ENCODE measurements at regions not wholly inside any gene's neighbourhood (a gene's known extent, or its start where the extent isn't known, plus 50 kb on each side); places are given as distances from the start of the nearest gene placed in this dataset.

- Histone ChIP-seq H3K9me3 (ENCODE audit: severe bottlenecking) (no peaks in the 10 kb centered on the region), H3K4me3 (ENCODE audit: severe bottlenecking) (no peak overlapping the region), H3K27me3 (ENCODE audit: insufficient read depth, poor library complexity, severe bottlenecking) (no peaks in the 10 kb centered on the region), H3K27ac (ENCODE audit: poor library complexity, severe bottlenecking) (no peak overlapping the region), H3K4me1 (ENCODE audit: insufficient read depth, poor library complexity, severe bottlenecking) (no peaks in the 10 kb centered on the region), H3K36me3 (ENCODE audit: low read depth) (no peaks in the 10 kb centered on the region)
- ATAC-seq (ENCODE audit: low read depth) (no peak), DNase-seq (ENCODE audit: low spot score) (no peak)
- no peak for TF ChIP-seq CTCF (IDR thresholded peaks at IDR 0.05; ENCODE audit: poor library complexity, severe bottlenecking)
These were observed 391.5 kb downstream of the CD83 start for GRCh38 chr6:14509120-14509519.

- Histone ChIP-seq H3K27ac (ENCODE audit: poor library complexity, severe bottlenecking) (no peak overlapping the region), H3K4me3 (ENCODE audit: severe bottlenecking) (no peak overlapping the region), H3K4me1 (ENCODE audit: insufficient read depth, poor library complexity, severe bottlenecking) (no peaks in the 10 kb centered on the region), H3K36me3 (ENCODE audit: low read depth) (no peaks in the 10 kb centered on the region), H3K9me3 (ENCODE audit: severe bottlenecking) (no peaks in the 10 kb centered on the region), H3K27me3 (ENCODE audit: insufficient read depth, poor library complexity, severe bottlenecking) (no peaks in the 10 kb centered on the region)
- no peak for TF ChIP-seq CTCF (IDR thresholded peaks at IDR 0.05; ENCODE audit: poor library complexity, severe bottlenecking)
- no peak for ATAC-seq (ENCODE audit: low read depth)
- no peak for DNase-seq (ENCODE audit: low spot score)
These were observed 392.5 kb downstream of the CD83 start for GRCh38 chr6:14510038-14510437.

GRCh38 chr6:14511061-14511586 lies 393.6 kb downstream of the CD83 start:
- TF ChIP-seq CTCF (IDR thresholded peaks at IDR 0.05; ENCODE audit: poor library complexity, severe bottlenecking): no peak
- DNase-seq (ENCODE audit: low spot score) (no peak), ATAC-seq (ENCODE audit: low read depth) (no peak)

GRCh38 chr6:14512246-14512645 lies 394.7 kb downstream of the CD83 start:
- ATAC-seq (ENCODE audit: low read depth) (no peak), DNase-seq (ENCODE audit: low spot score) (no peak)
- no peak overlapping the region for H3K27ac ChIP-seq (ENCODE audit: poor library complexity, severe bottlenecking)
- H3K4me1 ChIP-seq (ENCODE audit: insufficient read depth, poor library complexity, severe bottlenecking): no peaks in the 10 kb centered on the region
- H3K4me3 ChIP-seq (ENCODE audit: severe bottlenecking): no peak overlapping the region
- TF ChIP-seq CTCF (IDR thresholded peaks at IDR 0.05; ENCODE audit: poor library complexity, severe bottlenecking): no peak
- no peaks in the 10 kb centered on the region for H3K27me3 ChIP-seq (ENCODE audit: insufficient read depth, poor library complexity, severe bottlenecking)
- no peaks in the 10 kb centered on the region for H3K9me3 ChIP-seq (ENCODE audit: severe bottlenecking)
- H3K36me3 ChIP-seq (ENCODE audit: low read depth): no peaks in the 10 kb centered on the region

More at GRCh38 chr6:14511061-14511586, 393.6 kb downstream of the CD83 start:
- Histone ChIP-seq H3K4me3 (ENCODE audit: severe bottlenecking) (no peak overlapping the region), H3K4me1 (ENCODE audit: insufficient read depth, poor library complexity, severe bottlenecking) (no peaks in the 10 kb centered on the region), H3K36me3 (ENCODE audit: low read depth) (no peaks in the 10 kb centered on the region), H3K27me3 (ENCODE audit: insufficient read depth, poor library complexity, severe bottlenecking) (no peaks in the 10 kb centered on the region), H3K27ac (ENCODE audit: poor library complexity, severe bottlenecking) (no peak overlapping the region), H3K9me3 (ENCODE audit: severe bottlenecking) (no peaks in the 10 kb centered on the region)

GRCh38 chr6:14513496-14514393 lies 396.2 kb downstream of the CD83 start:
- no peak for DNase-seq (ENCODE audit: low spot score)

More at GRCh38 chr6:14513496-14514393, 396.2 kb downstream of the CD83 start:
- ATAC-seq (ENCODE audit: low read depth): no peak
- H3K4me1 ChIP-seq (ENCODE audit: insufficient read depth, poor library complexity, severe bottlenecking): peaks cover 3% of the 10 kb centered on the region
- no peak overlapping the region for H3K27ac ChIP-seq (ENCODE audit: poor library complexity, severe bottlenecking)
- TF ChIP-seq CTCF (IDR thresholded peaks at IDR 0.05; ENCODE audit: poor library complexity, severe bottlenecking): no peak
- no peak overlapping the region for H3K4me3 ChIP-seq (ENCODE audit: severe bottlenecking)
- no peaks in the 10 kb centered on the region for H3K27me3 ChIP-seq (ENCODE audit: insufficient read depth, poor library complexity, severe bottlenecking)
- H3K9me3 ChIP-seq (ENCODE audit: severe bottlenecking): no peaks in the 10 kb centered on the region
- no peaks in the 10 kb centered on the region for H3K36me3 ChIP-seq (ENCODE audit: low read depth)
